SIG-M5 treated with dmso at 0.1 percent for 504 hours (cell line): ENCODE measurements at regions not wholly inside any gene's neighbourhood (a gene's known extent, or its start where the extent isn't known, plus 50 kb on each side); places are given as distances from the start of the nearest gene placed in this dataset.
"Not testable (repeated sequence)": the region's sequence is repeated elsewhere in the genome, so short reads cannot be mapped to it uniquely, and the experiment has no call there.

Source experiments
- DNase-seq: peaks from one replicate; lab custom pipeline; 2025; ENCODE audit not compliant: unreplicated experiment; lab: John Stamatoyannopoulos, UW

GRCh38 chr21:24420689-24421088, 1186.6 kb downstream of the MRPL39 start:
- peak; percentile 66 for DNase-seq

- not testable (repeated sequence) for DNase-seq
Measured at GRCh38 chr21:24419641-24420040, 1187.6 kb downstream of the MRPL39 start.

GRCh38 chr21:24418671-24419070, 1188.6 kb downstream of the MRPL39 start:
- DNase-seq, result no peak

- no peak for DNase-seq
Measured at GRCh38 chr21:24411429-24411828, 1195.9 kb downstream of the MRPL39 start.

- no peak for DNase-seq
Measured at GRCh38 chr21:24403221-24403620, 1204.1 kb downstream of the MRPL39 start.

GRCh38 chr21:24395320-24395923, 1211.9 kb downstream of the MRPL39 start:
- DNase-seq, result no peak

GRCh38 chr21:24375201-24375600, 1232.1 kb downstream of the MRPL39 start:
- DNase-seq, result no peak

GRCh38 chr21:24372506-24372905, 1234.8 kb downstream of the MRPL39 start:
- DNase-seq, result no peak

GRCh38 chr21:24369746-24370145, 1237.5 kb downstream of the MRPL39 start:
- DNase-seq, result peak; percentile 62

GRCh38 chr21:24369278-24369677, 1238.0 kb downstream of the MRPL39 start:
- no peak for DNase-seq

- no peak for DNase-seq
Measured at GRCh38 chr21:24367936-24368335, 1239.3 kb downstream of the MRPL39 start.

GRCh38 chr21:24353492-24353891, 1253.8 kb downstream of the MRPL39 start:
- no peak for DNase-seq

GRCh38 chr21:24339406-24339805, 1267.9 kb downstream of the MRPL39 start:
- DNase-seq, result no peak

- DNase-seq, result no peak
Measured at GRCh38 chr21:24336491-24336890, 1270.8 kb downstream of the MRPL39 start.

GRCh38 chr21:24323536-24323935, 1283.7 kb downstream of the MRPL39 start:
- no peak for DNase-seq

- no peak for DNase-seq
Measured at GRCh38 chr21:24316277-24316922, 1290.9 kb downstream of the MRPL39 start.

GRCh38 chr21:24310788-24311187, 1296.5 kb downstream of the MRPL39 start:
- no peak for DNase-seq

- no peak for DNase-seq
Measured at GRCh38 chr21:24308183-24308582, 1299.1 kb downstream of the MRPL39 start.

- no peak for DNase-seq
Measured at GRCh38 chr21:24302400-24302799, 1304.9 kb downstream of the MRPL39 start.

- no peak for DNase-seq
Measured at GRCh38 chr21:24298040-24298439, 1309.2 kb downstream of the MRPL39 start.

GRCh38 chr21:24294171-24294570, 1313.1 kb downstream of the MRPL39 start:
- DNase-seq, result peak; percentile 44

- DNase-seq, result no peak
Measured at GRCh38 chr21:24290151-24290833, 1317.0 kb downstream of the MRPL39 start.
